Trophoblast cell (in vitro differentiated cells and primary cell): ENCODE measurements at regions not wholly inside any gene's neighbourhood (a gene's known extent, or its start where the extent isn't known, plus 50 kb on each side); places are given as distances from the start of the nearest gene placed in this dataset.

Source experiments
- DNase-seq, 2 donors: peaks; one replicate each; pipeline ENCODE4 v3.0.0-alpha.2; 2016
- H2AFZ ChIP-seq: 2 replicates; pipeline ENCODE4 v1.6.1; 2013; ENCODE audit warnings: low read length, moderate library complexity, mild to moderate bottlenecking; ENCODE audit not compliant: insufficient read depth, poor library complexity
- H2AK5ac ChIP-seq: 2 replicates; pipeline ENCODE4 v1.6.1; 2013; ENCODE audit warnings: mild to moderate bottlenecking, low read length
- H2BK120ac ChIP-seq: 2 replicates; pipeline ENCODE4 v1.6.1; 2013; ENCODE audit warnings: low read length, mild to moderate bottlenecking, moderate library complexity; ENCODE audit not compliant: insufficient read depth, poor library complexity
- H2BK12ac ChIP-seq: 2 replicates; pipeline ENCODE4 v1.6.1; 2013; ENCODE audit warnings: mild to moderate bottlenecking, low read length, moderate library complexity
- H2BK5ac ChIP-seq: 2 replicates; pipeline ENCODE4 v1.6.1; 2013; ENCODE audit warnings: low read length, low read depth, moderate library complexity, mild to moderate bottlenecking; ENCODE audit not compliant: poor library complexity
- H3K14ac ChIP-seq: 2 replicates; pipeline ENCODE4 v1.6.1; 2013; ENCODE audit warnings: mild to moderate bottlenecking, low read length
- H3K18ac ChIP-seq: 2 replicates; pipeline ENCODE4 v1.6.1; 2013; ENCODE audit warnings: mild to moderate bottlenecking, low read length
- H3K23ac ChIP-seq: 2 replicates; pipeline ENCODE4 v1.6.1; 2013; ENCODE audit warnings: low read length
- H3K27ac ChIP-seq: 2 replicates; pipeline ENCODE4 v1.5.1; 2013; ENCODE audit warnings: low read depth, mild to moderate bottlenecking, inconsistent platforms, low read length, moderate library complexity
- H3K27me3 ChIP-seq: 2 replicates; pipeline ENCODE4 v1.6.1; 2013; ENCODE audit warnings: inconsistent platforms, mild to moderate bottlenecking, low read length, moderate library complexity; ENCODE audit not compliant: insufficient read depth
- H3K36me3 ChIP-seq, 2 experiments: 1 replicate in 1 of 2; 2 replicates in 1 of 2; pipeline ENCODE4 v1.6.1; 2013; ENCODE audit warnings: low read length in 2 of 2, mild to moderate bottlenecking in 2 of 2, moderate library complexity in 1 of 2; ENCODE audit not compliant: insufficient read depth in 2 of 2, control insufficient read depth in 1 of 2
- H3K4ac ChIP-seq: 2 replicates; pipeline ENCODE4 v1.6.1; 2013; ENCODE audit warnings: low read depth, mild to moderate bottlenecking, low read length, moderate library complexity
- H3K4me1 ChIP-seq, 2 experiments: 1 replicate in 1 of 2; 2 replicates in 1 of 2; pipeline ENCODE4 v1.6.1; 2013; ENCODE audit warnings: low read length in 2 of 2, mild to moderate bottlenecking in 2 of 2, moderate library complexity in 1 of 2; ENCODE audit not compliant: insufficient read depth in 2 of 2, control insufficient read depth in 1 of 2
- H3K4me2 ChIP-seq: 2 replicates; pipeline ENCODE4 v1.6.1; 2013; ENCODE audit warnings: inconsistent platforms, mild to moderate bottlenecking, low read length, moderate library complexity
- H3K4me3 ChIP-seq: 2 replicates; pipeline ENCODE4 v1.5.1; 2013; ENCODE audit warnings: mild to moderate bottlenecking, low read depth, low read length, inconsistent platforms
- H3K79me1 ChIP-seq: one replicate; pipeline ENCODE4 v1.6.1; 2013; ENCODE audit warnings: low read length
- H3K79me2 ChIP-seq: 2 replicates; pipeline ENCODE4 v1.6.1; 2013; ENCODE audit warnings: low read length, mild to moderate bottlenecking; ENCODE audit not compliant: control insufficient read depth, insufficient read depth, poor library complexity
- H3K9ac ChIP-seq: 2 replicates; pipeline ENCODE4 v1.6.1; 2013; ENCODE audit warnings: mild to moderate bottlenecking, low read length
- H3K9me3 ChIP-seq: 2 replicates; pipeline ENCODE4 v1.6.1; 2013; ENCODE audit warnings: low read depth, mild to moderate bottlenecking, control low read depth, inconsistent platforms, low read length; ENCODE audit not compliant: insufficient read depth
- H4K12ac ChIP-seq: 2 replicates; pipeline ENCODE4 v1.6.1; 2013; ENCODE audit warnings: low read depth, mild to moderate bottlenecking, low read length, moderate library complexity
- H4K8ac ChIP-seq: 2 replicates; pipeline ENCODE4 v1.6.1; 2013; ENCODE audit warnings: low read depth, mild to moderate bottlenecking, low read length, moderate library complexity
- H4K91ac ChIP-seq: one replicate; pipeline ENCODE4 v1.6.1; 2013; ENCODE audit warnings: low read depth, mild to moderate bottlenecking, low read length, moderate library complexity
- WGBS: extraction: QIAGEN DNeasy Blood & Tissue Kit; methylation state at CpG from one replicate; pipeline ENCODE4 v1.1.7; 2013; ENCODE audit warnings: missing lambda C conversion rate; ENCODE audit not compliant: insufficient read length, insufficient coverage; ENCODE audit errors: extremely low coverage; 5-methylcytosine and 5-hydroxymethylcytosine counted together

DNA sequence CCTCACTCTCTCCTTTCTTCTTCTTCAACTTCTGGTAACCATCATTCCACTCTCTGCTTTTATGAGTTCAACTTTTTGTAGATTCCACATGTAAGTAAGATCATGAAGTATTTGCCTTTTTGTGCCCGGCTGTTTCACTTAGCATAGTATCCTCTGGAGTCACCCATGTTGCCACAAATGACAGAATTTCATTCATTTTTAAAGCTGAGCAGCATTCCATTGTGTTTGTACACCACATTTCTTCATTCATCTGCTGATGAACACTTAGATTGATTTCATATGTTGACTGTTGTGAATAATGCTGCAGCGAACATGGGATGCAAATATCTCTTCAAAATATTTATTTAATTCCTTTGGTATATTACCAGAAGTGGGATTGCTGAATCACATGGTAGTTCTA lies 133.6 kb upstream of the ERBB4 start:
- no CpG with 5 or more reads among the region's 2 CpGs for WGBS
- H3K4me1 ChIP-seq = no peaks in the 10 kb centered on the region
- H2AFZ ChIP-seq = no peak overlapping the region
- no peak overlapping the region for H4K91ac ChIP-seq
- H3K4me3 ChIP-seq = no peak overlapping the region
- H4K8ac ChIP-seq = no peak overlapping the region
- H2AK5ac ChIP-seq = no peak overlapping the region
- H3K18ac ChIP-seq = no peak overlapping the region
- no peak overlapping the region for H3K4ac ChIP-seq
- no peaks in the 10 kb centered on the region for H3K27me3 ChIP-seq
- no peaks in the 10 kb centered on the region for H3K79me1 ChIP-seq
- peak; percentile 40 to 93 for DNase-seq
- H3K27ac ChIP-seq = no peak overlapping the region
- no peaks in the 10 kb centered on the region for H3K9me3 ChIP-seq
- H3K36me3 ChIP-seq = no peaks in the 10 kb centered on the region
- no peak overlapping the region for H3K9ac ChIP-seq
- H3K23ac ChIP-seq = no peak overlapping the region
- H3K4me2 ChIP-seq = no peak overlapping the region
- H3K14ac ChIP-seq = no peak overlapping the region
- no peak overlapping the region for H2BK12ac ChIP-seq
- no peaks in the 10 kb centered on the region for H3K79me2 ChIP-seq
- no peak overlapping the region for H2BK120ac ChIP-seq
- H4K12ac ChIP-seq = no peak overlapping the region
- no peak overlapping the region for H2BK5ac ChIP-seq

DNA sequence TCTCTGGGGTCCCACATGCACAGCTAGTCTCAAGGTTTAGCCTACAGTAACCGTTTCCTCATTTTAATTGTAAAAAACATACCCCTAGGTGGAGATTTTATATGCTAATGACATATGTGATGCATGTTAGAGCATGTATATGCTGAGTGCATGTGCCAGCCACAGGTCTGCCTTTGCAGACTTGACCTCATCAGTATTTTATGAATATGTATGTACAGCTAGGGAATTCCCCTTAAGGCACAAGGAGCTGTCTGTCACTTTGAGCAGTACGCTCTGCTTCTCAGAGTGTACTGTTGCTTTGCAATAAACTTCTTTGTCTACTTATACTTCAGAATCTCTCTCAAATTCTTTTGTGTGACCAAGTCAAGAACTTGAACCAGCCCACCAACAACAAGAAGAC lies 131.2 kb upstream of the ERBB4 start:
- H3K4ac ChIP-seq = no peak overlapping the region
- H3K27ac ChIP-seq = no peak overlapping the region
- no peak overlapping the region for H2BK12ac ChIP-seq
- no peak overlapping the region for H3K4me3 ChIP-seq
- no peak overlapping the region for H2BK5ac ChIP-seq
- no peak overlapping the region for H3K18ac ChIP-seq
- WGBS = no CpG with 5 or more reads among the region's 2 CpGs
- no peak overlapping the region for H2AK5ac ChIP-seq
- no peak overlapping the region for H3K4me2 ChIP-seq
- no peak overlapping the region for H4K8ac ChIP-seq
- H3K27me3 ChIP-seq = no peaks in the 10 kb centered on the region
- DNase-seq = no peak
- H3K14ac ChIP-seq = no peak overlapping the region
- H4K91ac ChIP-seq = no peak overlapping the region
- H3K36me3 ChIP-seq = no peaks in the 10 kb centered on the region
- H3K4me1 ChIP-seq = no peaks in the 10 kb centered on the region
- no peaks in the 10 kb centered on the region for H3K9me3 ChIP-seq
- H2BK120ac ChIP-seq = no peak overlapping the region
- no peaks in the 10 kb centered on the region for H3K79me2 ChIP-seq
- no peaks in the 10 kb centered on the region for H3K79me1 ChIP-seq
- no peak overlapping the region for H4K12ac ChIP-seq
- H2AFZ ChIP-seq = no peak overlapping the region
- H3K9ac ChIP-seq = no peak overlapping the region
- H3K23ac ChIP-seq = no peak overlapping the region

DNA sequence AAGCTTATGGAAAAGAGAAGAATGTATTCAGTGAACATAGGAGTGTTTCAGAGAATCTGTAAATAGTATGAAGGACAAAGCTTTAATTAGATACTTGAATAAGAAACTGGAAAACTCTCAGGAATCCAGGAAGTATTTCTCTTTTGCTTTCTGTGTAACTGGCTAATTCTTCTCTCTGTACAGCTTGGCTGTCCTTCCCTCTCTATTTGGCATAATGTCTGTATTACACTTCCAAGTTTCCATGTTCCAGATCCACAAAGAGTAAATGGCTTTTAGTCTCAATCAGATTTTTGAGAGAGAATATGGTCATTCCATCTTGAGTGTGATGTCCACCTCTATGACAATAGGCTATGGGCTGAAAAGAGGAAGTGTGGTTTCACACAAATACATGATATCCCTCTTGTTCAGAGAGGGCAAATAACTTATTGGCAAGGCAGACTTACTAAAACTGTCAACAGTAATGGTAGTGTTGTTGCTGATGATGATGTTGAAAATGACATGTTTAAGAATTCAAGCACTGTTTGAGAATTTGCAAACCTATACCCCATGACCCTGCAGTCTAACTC lies 129.2 kb upstream of the ERBB4 start:
- no peak for DNase-seq
- Histone ChIP-seq H3K4me3 (no peak overlapping the region), H2BK120ac (no peak overlapping the region), H3K4ac (no peak overlapping the region), H2AFZ (no peak overlapping the region), H3K4me1 (no peaks in the 10 kb centered on the region), H2BK5ac (no peak overlapping the region), H3K4me2 (no peak overlapping the region), H3K18ac (no peak overlapping the region), H3K79me1 (no peaks in the 10 kb centered on the region), H3K36me3 (no peaks in the 10 kb centered on the region), H3K27ac (no peak overlapping the region), H3K23ac (no peak overlapping the region), H3K14ac (no peak overlapping the region), H4K91ac (no peak overlapping the region), H2BK12ac (no peak overlapping the region), H3K9me3 (no peaks in the 10 kb centered on the region), H3K9ac (no peak overlapping the region), H3K79me2 (no peaks in the 10 kb centered on the region), H3K27me3 (no peaks in the 10 kb centered on the region), H4K12ac (no peak overlapping the region), H4K8ac (no peak overlapping the region), H2AK5ac (no peak overlapping the region)

DNA sequence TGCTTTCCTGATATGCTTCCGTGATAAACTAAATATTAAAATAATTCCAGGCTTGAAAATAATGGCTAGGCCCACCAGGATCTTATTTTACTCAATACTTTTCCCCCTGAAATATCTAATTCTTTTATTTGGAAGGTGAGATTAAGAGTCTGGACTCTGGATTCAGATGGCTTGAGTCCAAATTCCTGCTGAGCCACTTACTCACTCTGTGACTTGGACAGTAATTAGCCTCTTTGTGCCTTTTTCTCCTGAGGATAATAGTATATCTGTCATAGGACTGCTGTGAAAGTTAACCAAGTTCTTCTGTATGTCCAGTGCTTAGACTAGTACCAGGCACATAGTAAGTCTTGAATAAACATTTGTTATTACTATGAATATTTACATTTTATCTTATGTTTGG lies 127.3 kb upstream of the ERBB4 start:
- H4K91ac ChIP-seq = no peak overlapping the region
- no peak overlapping the region for H3K14ac ChIP-seq
- no peak for DNase-seq
- H3K36me3 ChIP-seq = no peaks in the 10 kb centered on the region
- H2BK120ac ChIP-seq = no peak overlapping the region
- H3K18ac ChIP-seq = no peak overlapping the region
- no peak overlapping the region for H3K23ac ChIP-seq
- no peak overlapping the region for H2BK12ac ChIP-seq
- no peaks in the 10 kb centered on the region for H3K79me2 ChIP-seq
- no peak overlapping the region for H2BK5ac ChIP-seq
- H2AK5ac ChIP-seq = no peak overlapping the region
- no peak overlapping the region for H4K12ac ChIP-seq
- H3K4me1 ChIP-seq = no peaks in the 10 kb centered on the region
- H4K8ac ChIP-seq = no peak overlapping the region
- no peak overlapping the region for H3K4me3 ChIP-seq
- H2AFZ ChIP-seq = no peak overlapping the region
- H3K4me2 ChIP-seq = no peak overlapping the region
- no peak overlapping the region for H3K9ac ChIP-seq
- H3K4ac ChIP-seq = no peak overlapping the region
- WGBS = no CpG with 5 or more reads among the region's 1 CpG
- H3K27me3 ChIP-seq = no peaks in the 10 kb centered on the region
- no peak overlapping the region for H3K27ac ChIP-seq
- H3K79me1 ChIP-seq = no peaks in the 10 kb centered on the region
- H3K9me3 ChIP-seq = no peaks in the 10 kb centered on the region
